ENCODE measurements at regions not wholly inside any gene's neighbourhood (a gene's known extent, or its start where the extent isn't known, plus 50 kb on each side); places are given as distances from the start of the nearest gene placed in this dataset.

DNA sequence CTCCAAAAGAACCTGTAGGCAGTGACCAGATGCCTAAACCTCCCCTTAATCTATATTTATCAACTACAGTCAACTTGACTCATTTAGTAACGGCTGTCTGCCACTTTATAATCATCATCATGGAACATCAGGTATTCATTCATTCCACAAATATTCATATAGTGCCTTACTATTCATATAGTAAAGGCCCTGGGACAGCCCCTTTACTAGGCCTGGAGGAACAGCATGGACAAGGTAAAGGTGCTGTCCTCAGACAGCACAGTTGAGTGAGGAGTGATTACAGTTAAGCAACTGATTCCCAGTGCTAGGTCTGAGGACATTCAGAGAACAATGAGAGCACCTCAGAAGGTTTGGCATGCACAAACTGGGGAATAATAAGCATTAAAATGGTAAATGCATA is 346.5 kb upstream of the RORA start:
- WGBS, 2 donors = 83 to 85% methylated on average over 1 of the region's 1 CpG
- no peak overlapping the region for H3K27ac ChIP-seq (ENCODE audit: low read depth in 1 of 2, low read length in 1 of 2)
- H3K36me3 ChIP-seq (ENCODE audit: control insufficient read depth in 4 of 4, insufficient read depth in 4 of 4, low read length in 4 of 4) = no peaks in the 10 kb centered on the region
- ATAC-seq (ENCODE audit: insufficient read depth, low FRiP score) (no peak), DNase-seq (no peak)
- no peaks in the 10 kb centered on the region for H3K27me3 ChIP-seq (ENCODE audit: control insufficient read depth in 3 of 3, insufficient read depth in 3 of 3, low read length in 2 of 3)
- H3K4me1 ChIP-seq (ENCODE audit: control insufficient read depth in 5 of 5, insufficient read depth in 5 of 5, low read length in 5 of 5) = no peaks in the 10 kb centered on the region
- no peak overlapping the region for H3K4me3 ChIP-seq
- TF ChIP-seq, protein P1, sequence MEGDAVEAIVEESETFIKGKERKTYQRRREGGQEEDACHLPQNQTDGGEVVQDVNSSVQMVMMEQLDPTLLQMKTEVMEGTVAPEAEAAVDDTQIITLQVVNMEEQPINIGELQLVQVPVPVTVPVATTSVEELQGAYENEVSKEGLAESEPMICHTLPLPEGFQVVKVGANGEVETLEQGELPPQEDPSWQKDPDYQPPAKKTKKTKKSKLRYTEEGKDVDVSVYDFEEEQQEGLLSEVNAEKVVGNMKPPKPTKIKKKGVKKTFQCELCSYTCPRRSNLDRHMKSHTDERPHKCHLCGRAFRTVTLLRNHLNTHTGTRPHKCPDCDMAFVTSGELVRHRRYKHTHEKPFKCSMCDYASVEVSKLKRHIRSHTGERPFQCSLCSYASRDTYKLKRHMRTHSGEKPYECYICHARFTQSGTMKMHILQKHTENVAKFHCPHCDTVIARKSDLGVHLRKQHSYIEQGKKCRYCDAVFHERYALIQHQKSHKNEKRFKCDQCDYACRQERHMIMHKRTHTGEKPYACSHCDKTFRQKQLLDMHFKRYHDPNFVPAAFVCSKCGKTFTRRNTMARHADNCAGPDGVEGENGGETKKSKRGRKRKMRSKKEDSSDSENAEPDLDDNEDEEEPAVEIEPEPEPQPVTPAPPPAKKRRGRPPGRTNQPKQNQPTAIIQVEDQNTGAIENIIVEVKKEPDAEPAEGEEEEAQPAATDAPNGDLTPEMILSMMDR (IDR thresholded peaks at IDR 0.05; ENCODE audit: control extremely low read depth, extremely low read depth) = no peak
- H3K9me3 ChIP-seq (ENCODE audit: control insufficient read depth in 4 of 4, insufficient read depth in 3 of 4, low read length in 3 of 4) = peaks cover 0 to 2% (median 0%) of the 10 kb centered on the region in 4 donors
- H3K9ac ChIP-seq (ENCODE audit: insufficient read depth in 1 of 2, low read length in 2 of 2) = no peak overlapping the region

DNA sequence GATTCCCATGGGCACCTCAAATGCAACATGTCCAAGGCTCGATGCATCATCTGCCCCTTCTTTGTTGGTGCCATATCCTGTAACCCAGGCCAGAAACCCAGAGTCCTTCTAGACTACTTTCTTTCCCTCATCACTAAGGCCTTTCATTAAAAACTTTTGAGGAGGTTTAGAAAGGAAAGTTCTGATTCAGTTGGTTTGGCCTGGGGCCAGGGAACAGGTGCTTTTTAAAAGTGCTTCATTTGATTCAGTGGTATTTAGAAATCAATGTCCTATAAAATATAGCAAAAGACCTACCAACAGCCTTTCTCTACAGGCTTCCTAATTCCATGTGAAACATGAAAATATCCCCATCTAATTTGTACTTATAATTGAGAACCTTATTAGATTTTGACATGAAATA is 341.9 kb upstream of the RORA start:
- no peak overlapping the region for H3K4me3 ChIP-seq
- no peaks in the 10 kb centered on the region for H3K4me1 ChIP-seq (ENCODE audit: control insufficient read depth in 5 of 5, insufficient read depth in 5 of 5, low read length in 5 of 5)
- WGBS, 2 donors = 89 to 92% methylated on average over 1 of the region's 1 CpG
- no peak overlapping the region for H3K9ac ChIP-seq (ENCODE audit: insufficient read depth in 1 of 2, low read length in 2 of 2)
- H3K9me3 ChIP-seq (ENCODE audit: control insufficient read depth in 4 of 4, insufficient read depth in 3 of 4, low read length in 3 of 4) = peaks cover 0 to 2% (median 0%) of the 10 kb centered on the region in 4 donors
- H3K27me3 ChIP-seq (ENCODE audit: control insufficient read depth in 3 of 3, insufficient read depth in 3 of 3, low read length in 2 of 3) = no peaks in the 10 kb centered on the region
- no peak for ATAC-seq (ENCODE audit: insufficient read depth, low FRiP score)
- no peaks in the 10 kb centered on the region for H3K36me3 ChIP-seq (ENCODE audit: control insufficient read depth in 4 of 4, insufficient read depth in 4 of 4, low read length in 4 of 4)
- no peak overlapping the region for H3K27ac ChIP-seq (ENCODE audit: low read depth in 1 of 2, low read length in 1 of 2)
- DNase-seq = no peak
- TF ChIP-seq, protein P1 (IDR thresholded peaks at IDR 0.05; ENCODE audit: control extremely low read depth, extremely low read depth) = no peak

DNA sequence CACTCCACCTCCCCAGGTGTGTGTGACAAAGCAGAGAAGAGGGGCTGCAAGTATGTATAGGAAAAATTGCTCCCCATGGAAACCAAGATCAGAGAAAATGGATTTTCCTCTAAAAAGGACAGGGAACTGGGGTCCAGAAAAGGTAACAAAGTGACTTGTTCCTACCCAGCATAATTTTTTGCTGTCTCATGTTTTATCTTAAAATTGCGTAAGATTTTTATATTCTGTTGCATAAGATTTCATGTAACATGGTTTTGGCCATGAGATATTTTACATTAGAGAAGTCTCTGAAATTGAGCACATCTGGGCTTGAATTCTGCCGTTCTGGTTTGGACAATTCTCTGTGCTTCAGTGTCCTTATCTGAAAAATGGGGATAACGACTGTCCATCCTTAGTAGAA is 335.7 kb upstream of the RORA start:
- 65 to 71% methylated on average over 3 of the region's 3 CpGs for WGBS, 2 donors
- H3K9me3 ChIP-seq (ENCODE audit: control insufficient read depth in 4 of 4, insufficient read depth in 3 of 4, low read length in 3 of 4) = no peaks in the 10 kb centered on the region
- no peak overlapping the region for H3K4me3 ChIP-seq
- DNase-seq (peak in 1 of 3 donors; percentile 13), ATAC-seq (ENCODE audit: insufficient read depth, low FRiP score) (no peak)
- TF ChIP-seq, protein P1 (IDR thresholded peaks at IDR 0.05; ENCODE audit: control extremely low read depth, extremely low read depth) = no peak
- H3K9ac ChIP-seq (ENCODE audit: insufficient read depth in 1 of 2, low read length in 2 of 2) = no peak overlapping the region
- no peaks in the 10 kb centered on the region for H3K4me1 ChIP-seq (ENCODE audit: control insufficient read depth in 5 of 5, insufficient read depth in 5 of 5, low read length in 5 of 5)
- no peak overlapping the region for H3K27ac ChIP-seq (ENCODE audit: low read depth in 1 of 2, low read length in 1 of 2)
- H3K36me3 ChIP-seq (ENCODE audit: control insufficient read depth in 4 of 4, insufficient read depth in 4 of 4, low read length in 4 of 4) = no peaks in the 10 kb centered on the region
- H3K27me3 ChIP-seq (ENCODE audit: control insufficient read depth in 3 of 3, insufficient read depth in 3 of 3, low read length in 2 of 3) = peaks cover 0 to 2% (median 0%) of the 10 kb centered on the region in 3 donors

Measured in lung (tissue), 11 donors.